ENCODE measurements at regions not wholly inside any gene's neighbourhood (a gene's known extent, or its start where the extent isn't known, plus 50 kb on each side); places are given as distances from the start of the nearest gene placed in this dataset.

- no peak for TF ChIP-seq TAF1 (conservative IDR thresholded peaks at IDR 0.05)
- TF ChIP-seq, protein P1, sequence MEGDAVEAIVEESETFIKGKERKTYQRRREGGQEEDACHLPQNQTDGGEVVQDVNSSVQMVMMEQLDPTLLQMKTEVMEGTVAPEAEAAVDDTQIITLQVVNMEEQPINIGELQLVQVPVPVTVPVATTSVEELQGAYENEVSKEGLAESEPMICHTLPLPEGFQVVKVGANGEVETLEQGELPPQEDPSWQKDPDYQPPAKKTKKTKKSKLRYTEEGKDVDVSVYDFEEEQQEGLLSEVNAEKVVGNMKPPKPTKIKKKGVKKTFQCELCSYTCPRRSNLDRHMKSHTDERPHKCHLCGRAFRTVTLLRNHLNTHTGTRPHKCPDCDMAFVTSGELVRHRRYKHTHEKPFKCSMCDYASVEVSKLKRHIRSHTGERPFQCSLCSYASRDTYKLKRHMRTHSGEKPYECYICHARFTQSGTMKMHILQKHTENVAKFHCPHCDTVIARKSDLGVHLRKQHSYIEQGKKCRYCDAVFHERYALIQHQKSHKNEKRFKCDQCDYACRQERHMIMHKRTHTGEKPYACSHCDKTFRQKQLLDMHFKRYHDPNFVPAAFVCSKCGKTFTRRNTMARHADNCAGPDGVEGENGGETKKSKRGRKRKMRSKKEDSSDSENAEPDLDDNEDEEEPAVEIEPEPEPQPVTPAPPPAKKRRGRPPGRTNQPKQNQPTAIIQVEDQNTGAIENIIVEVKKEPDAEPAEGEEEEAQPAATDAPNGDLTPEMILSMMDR (IDR thresholded peaks at IDR 0.05; ENCODE audit: low read depth, low read length, missing input control) = no peak
- TF ChIP-seq YY1 (IDR thresholded peaks at IDR 0.05) = no peak
- TF ChIP-seq MAX (IDR thresholded peaks at IDR 0.05) = no peak
Observed at GRCh38 chr6:85392379-85392778, 57.5 kb upstream of the NT5E start.
